Osteoblast (primary cell): ENCODE measurements at regions not wholly inside any gene's neighbourhood (a gene's known extent, or its start where the extent isn't known, plus 50 kb on each side); places are given as distances from the start of the nearest gene placed in this dataset.

Experiments used
- DNase-seq: peaks from one replicate; pipeline ENCODE4 v3.0.0; 2011; ENCODE audit warnings: low spot score, mixed read lengths; ENCODE audit not compliant: insufficient read length; ENCODE audit errors: missing footprints
- H2AFZ ChIP-seq: 2 replicates; pipeline ENCODE4 v1.6.0; 2011; ENCODE audit warnings: mild to moderate bottlenecking, low read length
- H3K27ac ChIP-seq: 2 replicates; pipeline ENCODE4 v1.5.1; 2011; ENCODE audit warnings: mild to moderate bottlenecking, low read depth, low read length, moderate library complexity
- H3K27me3 ChIP-seq: 2 replicates; pipeline ENCODE4 v1.6.0; 2012; ENCODE audit warnings: mild to moderate bottlenecking, control low read depth, inconsistent platforms, low read length, moderate library complexity; ENCODE audit not compliant: insufficient read depth
- H3K36me3 ChIP-seq: 2 replicates; pipeline ENCODE4 v1.5.1; 2011; ENCODE audit warnings: mild to moderate bottlenecking, low read length, control low read depth, moderate library complexity; ENCODE audit not compliant: insufficient read depth
- H3K4me1 ChIP-seq: 2 replicates; pipeline ENCODE4 v1.5.1; 2011; ENCODE audit warnings: mild to moderate bottlenecking, low read length, control low read depth, moderate library complexity; ENCODE audit not compliant: insufficient read depth
- H3K4me2 ChIP-seq: 2 replicates; pipeline ENCODE4 v1.6.0; 2011; ENCODE audit warnings: mild to moderate bottlenecking, low read length; ENCODE audit not compliant: insufficient read depth
- H3K4me3 ChIP-seq: fragments of 200-600 bp; sonication (generic); 3 replicates; pipeline ENCODE4 v1.5.1; 2012; ENCODE audit warnings: mild to moderate bottlenecking, low read length, inconsistent platforms; ENCODE audit not compliant: insufficient read depth
- H3K79me2 ChIP-seq: 2 replicates; pipeline ENCODE4 v1.6.0; 2012; ENCODE audit warnings: mild to moderate bottlenecking, low read length, control low read depth, inconsistent platforms; ENCODE audit not compliant: insufficient read depth
- H3K9me3 ChIP-seq: 2 replicates; pipeline ENCODE4 v1.5.1; 2011; ENCODE audit warnings: low read depth, low read length, control low read depth
- H4K20me1 ChIP-seq: 2 replicates; pipeline ENCODE4 v1.6.0; 2012; ENCODE audit warnings: mild to moderate bottlenecking, low read length, control low read depth; ENCODE audit not compliant: insufficient read depth
- TF ChIP-seq, protein P1 (sequence below): IDR thresholded peaks from 2 replicates; pipeline ENCODE4 v1.5.1; 2011; ENCODE audit warnings: mild to moderate bottlenecking, low read depth, low read length, moderate library complexity; ENCODE audit errors: extremely low read depth

- H3K27me3 ChIP-seq, result no peaks in the 10 kb centered on the region
- DNase-seq, result no peak
These were observed 56.3 kb upstream of the SPOPL start for GRCh38 chr2:138445227-138445626.

DNA sequence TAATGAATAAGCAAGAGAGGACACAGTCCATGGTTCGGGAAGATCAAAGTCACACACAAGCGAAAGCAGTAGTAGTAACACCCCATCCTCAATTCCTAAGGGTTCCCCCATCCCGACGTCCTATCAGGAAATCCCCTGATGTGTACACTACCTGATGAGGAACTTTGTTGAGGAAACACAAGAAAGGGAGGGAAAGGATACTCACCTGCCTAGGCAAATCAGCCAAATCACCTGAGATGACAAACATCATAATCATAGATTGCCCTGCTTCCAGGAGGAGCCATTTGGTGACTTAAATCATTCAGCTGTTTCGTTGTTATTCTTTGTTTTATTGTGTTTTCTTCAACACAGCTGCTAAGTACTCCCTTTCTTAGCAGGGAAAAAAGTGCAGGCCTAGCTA, 55.5 kb upstream of the SPOPL start:
- no peaks in the 10 kb centered on the region for H4K20me1 ChIP-seq
- no peak overlapping the region for H3K4me2 ChIP-seq
- H3K27ac ChIP-seq, result no peak overlapping the region
- H3K27me3 ChIP-seq, result no peaks in the 10 kb centered on the region
- no peaks in the 10 kb centered on the region for H3K4me1 ChIP-seq
- TF ChIP-seq, protein P1, sequence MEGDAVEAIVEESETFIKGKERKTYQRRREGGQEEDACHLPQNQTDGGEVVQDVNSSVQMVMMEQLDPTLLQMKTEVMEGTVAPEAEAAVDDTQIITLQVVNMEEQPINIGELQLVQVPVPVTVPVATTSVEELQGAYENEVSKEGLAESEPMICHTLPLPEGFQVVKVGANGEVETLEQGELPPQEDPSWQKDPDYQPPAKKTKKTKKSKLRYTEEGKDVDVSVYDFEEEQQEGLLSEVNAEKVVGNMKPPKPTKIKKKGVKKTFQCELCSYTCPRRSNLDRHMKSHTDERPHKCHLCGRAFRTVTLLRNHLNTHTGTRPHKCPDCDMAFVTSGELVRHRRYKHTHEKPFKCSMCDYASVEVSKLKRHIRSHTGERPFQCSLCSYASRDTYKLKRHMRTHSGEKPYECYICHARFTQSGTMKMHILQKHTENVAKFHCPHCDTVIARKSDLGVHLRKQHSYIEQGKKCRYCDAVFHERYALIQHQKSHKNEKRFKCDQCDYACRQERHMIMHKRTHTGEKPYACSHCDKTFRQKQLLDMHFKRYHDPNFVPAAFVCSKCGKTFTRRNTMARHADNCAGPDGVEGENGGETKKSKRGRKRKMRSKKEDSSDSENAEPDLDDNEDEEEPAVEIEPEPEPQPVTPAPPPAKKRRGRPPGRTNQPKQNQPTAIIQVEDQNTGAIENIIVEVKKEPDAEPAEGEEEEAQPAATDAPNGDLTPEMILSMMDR, result no peak
- no peaks in the 10 kb centered on the region for H3K36me3 ChIP-seq
- H3K79me2 ChIP-seq, result no peaks in the 10 kb centered on the region
- H2AFZ ChIP-seq, result no peak overlapping the region
- H3K4me3 ChIP-seq, result no peak overlapping the region
- no peaks in the 10 kb centered on the region for H3K9me3 ChIP-seq
- DNase-seq, result no peak

More at GRCh38 chr2:138445227-138445626, 56.3 kb upstream of the SPOPL start:
- Histone ChIP-seq H3K27ac (no peak overlapping the region), H4K20me1 (no peaks in the 10 kb centered on the region), H3K9me3 (no peaks in the 10 kb centered on the region), H3K36me3 (no peaks in the 10 kb centered on the region), H3K79me2 (no peaks in the 10 kb centered on the region), H3K4me1 (no peaks in the 10 kb centered on the region), H2AFZ (no peak overlapping the region), H3K4me2 (no peak overlapping the region), H3K4me3 (no peak overlapping the region)
- TF ChIP-seq, protein P1, result no peak

DNA sequence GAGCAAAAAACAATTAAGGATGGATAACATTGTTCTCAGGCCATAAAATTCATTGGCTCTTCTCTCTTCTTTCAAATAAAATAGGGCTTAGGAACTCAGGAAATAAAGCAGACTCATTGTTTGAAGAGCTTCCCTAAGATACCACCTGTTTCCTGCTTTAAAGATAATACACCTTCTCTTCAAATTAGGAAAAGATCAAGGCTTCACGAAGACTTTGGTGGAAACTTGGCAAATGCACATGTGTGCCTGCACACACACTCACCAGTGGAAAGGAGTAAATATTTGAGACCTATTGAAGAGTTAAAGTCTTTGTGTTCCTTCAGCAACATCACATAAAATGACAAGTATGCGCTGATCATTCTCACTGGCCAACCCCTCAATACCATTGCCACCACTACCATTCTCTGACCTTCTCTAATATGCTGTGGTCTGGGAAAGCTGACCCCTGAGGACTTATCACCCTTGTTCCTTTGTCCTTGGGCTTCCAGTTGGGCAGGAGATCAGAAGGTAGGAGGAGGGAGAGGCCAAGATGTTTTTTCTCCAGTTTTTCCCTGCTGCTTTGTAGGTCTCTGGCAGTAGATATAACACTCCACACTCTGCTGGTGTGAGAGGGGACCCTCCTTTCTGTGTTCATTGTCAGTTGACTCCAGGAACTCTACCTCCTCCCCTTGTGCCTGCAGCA, 53.5 kb upstream of the SPOPL start:
- H3K27ac ChIP-seq, result no peak overlapping the region
- no peaks in the 10 kb centered on the region for H3K79me2 ChIP-seq
- no peaks in the 10 kb centered on the region for H3K9me3 ChIP-seq
- H4K20me1 ChIP-seq, result no peaks in the 10 kb centered on the region
- TF ChIP-seq, protein P1, result no peak
- H2AFZ ChIP-seq, result no peak overlapping the region
- H3K36me3 ChIP-seq, result no peaks in the 10 kb centered on the region
- H3K27me3 ChIP-seq, result no peaks in the 10 kb centered on the region
- no peaks in the 10 kb centered on the region for H3K4me1 ChIP-seq
- DNase-seq, result no peak
- H3K4me3 ChIP-seq, result no peak overlapping the region
- no peak overlapping the region for H3K4me2 ChIP-seq
